ENCODE measurements at regions not wholly inside any gene's neighbourhood (a gene's known extent, or its start where the extent isn't known, plus 50 kb on each side); places are given as distances from the start of the nearest gene placed in this dataset.

DNA sequence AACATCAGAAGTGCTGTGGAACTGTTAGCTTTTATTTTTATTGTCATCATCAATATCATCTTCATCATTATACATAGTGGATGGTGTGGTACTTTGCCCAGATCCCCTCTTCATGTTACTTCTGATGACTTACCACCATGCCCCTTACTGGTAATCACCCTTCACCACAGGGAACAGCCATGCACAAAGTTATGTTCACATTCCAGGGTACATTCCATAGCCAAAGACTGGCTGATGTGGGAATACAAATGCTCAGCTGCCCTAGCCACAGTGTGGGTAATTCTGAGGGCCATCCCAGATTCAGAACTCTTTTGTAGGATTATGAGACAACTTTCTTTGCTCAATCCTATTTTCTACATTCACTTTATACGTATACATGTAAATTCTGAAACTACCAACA lies 691.3 kb upstream of the CXADR start:
- TF ChIP-seq, protein P1, sequence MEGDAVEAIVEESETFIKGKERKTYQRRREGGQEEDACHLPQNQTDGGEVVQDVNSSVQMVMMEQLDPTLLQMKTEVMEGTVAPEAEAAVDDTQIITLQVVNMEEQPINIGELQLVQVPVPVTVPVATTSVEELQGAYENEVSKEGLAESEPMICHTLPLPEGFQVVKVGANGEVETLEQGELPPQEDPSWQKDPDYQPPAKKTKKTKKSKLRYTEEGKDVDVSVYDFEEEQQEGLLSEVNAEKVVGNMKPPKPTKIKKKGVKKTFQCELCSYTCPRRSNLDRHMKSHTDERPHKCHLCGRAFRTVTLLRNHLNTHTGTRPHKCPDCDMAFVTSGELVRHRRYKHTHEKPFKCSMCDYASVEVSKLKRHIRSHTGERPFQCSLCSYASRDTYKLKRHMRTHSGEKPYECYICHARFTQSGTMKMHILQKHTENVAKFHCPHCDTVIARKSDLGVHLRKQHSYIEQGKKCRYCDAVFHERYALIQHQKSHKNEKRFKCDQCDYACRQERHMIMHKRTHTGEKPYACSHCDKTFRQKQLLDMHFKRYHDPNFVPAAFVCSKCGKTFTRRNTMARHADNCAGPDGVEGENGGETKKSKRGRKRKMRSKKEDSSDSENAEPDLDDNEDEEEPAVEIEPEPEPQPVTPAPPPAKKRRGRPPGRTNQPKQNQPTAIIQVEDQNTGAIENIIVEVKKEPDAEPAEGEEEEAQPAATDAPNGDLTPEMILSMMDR (IDR thresholded peaks at IDR 0.05; ENCODE audit: low read depth, low read length), result no peak
- peak; percentile 51 for DNase-seq (ENCODE audit: low read depth, low spot score)
- in situ Hi-C loops (cut with HindIII; ENCODE audit: low sequenced_read_pairs), result no loop called here
- no peak overlapping the region for H3K4me3 ChIP-seq (ENCODE audit: low read depth, low read length)

- TF ChIP-seq, protein P1 (IDR thresholded peaks at IDR 0.05; ENCODE audit: low read depth, low read length), result no peak
- no peak for DNase-seq (ENCODE audit: low read depth, low spot score)
- in situ Hi-C loops (cut with HindIII; ENCODE audit: low sequenced_read_pairs), result no loop called here
- H3K4me3 ChIP-seq (ENCODE audit: low read depth, low read length), result no peak overlapping the region
Measured at GRCh38 chr21:16829532-16829931, 683.3 kb upstream of the CXADR start.

GRCh38 chr21:16832791-16833190 lies 680.1 kb upstream of the CXADR start:
- H3K4me3 ChIP-seq (ENCODE audit: low read depth, low read length), result no peak overlapping the region
- in situ Hi-C loops (cut with HindIII; ENCODE audit: low sequenced_read_pairs), result no loop called here
- no peak for DNase-seq (ENCODE audit: low read depth, low spot score)
- TF ChIP-seq, protein P1 (IDR thresholded peaks at IDR 0.05; ENCODE audit: low read depth, low read length), result no peak

- in situ Hi-C loops (cut with HindIII; ENCODE audit: low sequenced_read_pairs), result no loop called here
- H3K4me3 ChIP-seq (ENCODE audit: low read depth, low read length), result no peak overlapping the region
- DNase-seq (ENCODE audit: low read depth, low spot score), result no peak
- TF ChIP-seq, protein P1 (IDR thresholded peaks at IDR 0.05; ENCODE audit: low read depth, low read length), result no peak
Measured at GRCh38 chr21:16834791-16835190, 678.1 kb upstream of the CXADR start.

DNA sequence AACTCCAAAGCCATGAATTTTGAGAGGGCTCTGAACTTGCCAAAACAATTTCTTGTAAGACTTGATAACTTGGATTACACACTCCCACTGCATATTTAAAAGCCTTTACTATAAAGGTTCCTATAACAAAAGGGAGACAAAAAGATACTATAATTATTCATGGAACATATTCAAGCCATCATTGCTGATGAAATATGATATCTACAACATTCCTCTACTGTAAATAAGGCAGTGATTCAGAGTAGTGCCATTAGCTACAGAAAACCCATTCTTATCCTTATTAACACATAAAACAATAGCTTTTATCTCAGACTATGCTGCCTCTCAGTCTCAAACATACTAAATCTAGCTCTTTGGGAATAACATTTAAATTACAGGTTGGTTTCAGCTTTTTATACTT lies 675.5 kb upstream of the CXADR start:
- TF ChIP-seq, protein P1 (IDR thresholded peaks at IDR 0.05; ENCODE audit: low read depth, low read length), result no peak
- peak; percentile 33 for DNase-seq (ENCODE audit: low read depth, low spot score)
- no peak overlapping the region for H3K4me3 ChIP-seq (ENCODE audit: low read depth, low read length)
- in situ Hi-C loops (cut with HindIII; ENCODE audit: low sequenced_read_pairs), result no loop called here

DNA sequence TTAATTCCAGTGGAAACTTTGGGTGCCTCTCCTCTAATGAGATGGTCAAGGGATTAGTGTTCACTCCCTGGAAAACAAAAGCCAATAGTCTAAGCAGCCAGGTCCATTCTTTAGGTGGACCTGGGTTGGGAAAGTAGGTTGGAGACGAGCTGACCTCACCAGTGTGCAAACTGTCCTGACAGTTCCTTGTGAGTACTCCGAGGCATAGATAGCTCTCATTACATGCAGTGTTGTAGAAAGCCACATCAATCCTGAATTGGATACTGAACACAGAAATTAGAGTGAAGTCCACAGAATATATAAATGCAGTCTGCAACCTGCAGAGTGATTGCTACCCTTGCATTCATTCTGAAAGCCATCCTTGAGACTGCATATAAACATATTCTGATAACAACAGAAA lies 675.1 kb upstream of the CXADR start:
- H3K4me3 ChIP-seq (ENCODE audit: low read depth, low read length), result no peak overlapping the region
- no peak for DNase-seq (ENCODE audit: low read depth, low spot score)
- in situ Hi-C loops (cut with HindIII; ENCODE audit: low sequenced_read_pairs), result no loop called here
- TF ChIP-seq, protein P1 (IDR thresholded peaks at IDR 0.05; ENCODE audit: low read depth, low read length), result no peak

GRCh38 chr21:16838331-16838730 lies 674.5 kb upstream of the CXADR start:
- peak; percentile 23 for DNase-seq (ENCODE audit: low read depth, low spot score)
- in situ Hi-C loops (cut with HindIII; ENCODE audit: low sequenced_read_pairs), result no loop called here
- H3K4me3 ChIP-seq (ENCODE audit: low read depth, low read length), result no peak overlapping the region
- TF ChIP-seq, protein P1 (IDR thresholded peaks at IDR 0.05; ENCODE audit: low read depth, low read length), result no peak

Data from astrocyte of the spinal cord (primary cell).